GM19397 (cell line): ENCODE measurements at regions not wholly inside any gene's neighbourhood (a gene's known extent, or its start where the extent isn't known, plus 50 kb on each side); places are given as distances from the start of the nearest gene placed in this dataset.

ENCODE experiments used
- ATAC-seq: cut with Tn5 transposase; IDR thresholded peaks from one replicate; pipeline ENCODE4 v1.9.1; 2021; ENCODE audit warnings: mild to moderate bottlenecking, moderate library complexity; ENCODE audit not compliant: unreplicated experiment

DNA sequence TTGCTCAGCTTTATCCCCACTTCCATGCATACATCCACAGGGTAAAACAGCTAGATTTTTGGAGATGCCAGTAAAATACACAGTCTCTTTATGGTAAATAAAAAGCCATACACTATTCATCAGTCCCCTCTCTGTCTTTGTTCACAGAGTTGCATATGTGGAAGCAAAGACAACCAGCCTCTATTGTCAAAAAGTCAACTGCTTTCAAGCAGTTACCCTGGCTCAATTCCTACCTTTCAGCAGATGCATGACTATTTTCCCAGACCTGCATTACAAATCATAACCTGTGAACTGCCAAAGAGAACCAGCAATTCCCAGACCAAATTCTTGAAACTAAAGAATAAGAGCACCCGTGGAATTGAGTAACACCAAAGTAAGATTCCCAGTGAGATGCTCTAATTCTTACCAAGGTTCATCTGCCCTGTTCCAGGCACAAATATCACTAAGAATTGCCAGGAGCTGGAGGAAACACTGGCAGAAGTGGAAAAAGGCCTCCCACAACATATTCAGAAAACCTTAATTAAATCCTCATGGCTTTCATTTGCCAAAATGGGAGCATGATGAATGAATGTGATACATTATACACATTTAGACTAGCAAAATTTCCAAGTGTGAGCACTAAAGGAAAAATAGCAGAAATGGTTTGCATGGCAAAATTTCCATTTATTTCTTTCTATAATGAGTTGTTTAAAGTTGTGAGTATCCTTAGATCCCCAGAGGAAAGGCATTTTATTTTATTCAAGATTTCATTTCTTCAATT is 391.2 kb upstream of the ADGRL3 start:
- no peak for ATAC-seq

DNA sequence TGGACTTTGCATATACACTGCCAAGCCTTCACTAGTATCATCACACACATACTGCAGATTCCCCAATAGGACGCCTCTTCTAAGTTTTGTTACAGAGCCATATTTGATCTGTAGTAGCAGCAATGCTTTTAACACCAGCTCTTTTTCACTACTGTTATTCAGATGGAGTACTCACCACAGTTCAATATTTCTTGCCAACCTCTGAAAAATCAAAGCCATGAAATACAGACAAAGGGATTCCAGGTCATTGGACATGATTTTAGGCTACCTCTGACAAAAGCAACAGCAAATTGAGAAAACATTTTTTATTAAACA is 390.7 kb upstream of the ADGRL3 start:
- no peak for ATAC-seq

DNA sequence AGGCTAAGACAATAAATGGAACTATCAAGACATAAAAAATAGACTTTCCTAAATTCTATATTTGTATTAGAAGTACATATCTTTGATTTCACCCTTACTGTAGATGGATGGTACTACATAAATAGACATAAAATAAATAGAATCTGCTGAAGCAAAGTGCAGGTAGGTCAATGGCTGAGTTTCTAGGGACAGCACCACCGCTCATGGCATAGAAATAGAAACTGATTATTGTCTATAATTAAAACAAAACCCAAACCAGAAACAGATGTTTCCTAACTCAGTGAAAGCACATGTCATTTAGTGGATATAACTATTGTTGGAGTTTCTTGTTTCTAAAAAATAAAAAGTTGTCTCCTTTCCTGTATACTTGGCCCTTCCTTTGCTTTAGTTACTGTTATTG is 387.3 kb upstream of the ADGRL3 start:
- ATAC-seq, result no peak

DNA sequence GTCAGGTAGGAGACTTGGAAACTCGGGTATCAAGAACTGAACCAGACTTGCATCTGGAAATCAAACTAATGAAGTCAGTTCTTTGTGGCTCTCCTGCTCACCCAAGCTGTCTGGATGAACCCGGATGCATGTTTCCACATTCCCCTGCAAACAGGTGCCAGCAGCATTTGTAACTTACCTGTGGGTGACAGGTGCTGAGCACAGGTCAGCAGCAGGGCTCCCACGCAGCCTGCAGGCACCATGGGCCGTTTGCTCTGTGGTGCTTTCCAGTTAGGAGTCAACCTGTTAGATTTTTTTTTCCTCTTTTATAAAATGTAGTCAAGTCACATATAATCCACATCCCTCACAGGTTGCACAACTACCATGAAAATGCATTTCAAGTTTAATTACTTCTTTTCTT is 385.6 kb upstream of the ADGRL3 start:
- no peak for ATAC-seq

DNA sequence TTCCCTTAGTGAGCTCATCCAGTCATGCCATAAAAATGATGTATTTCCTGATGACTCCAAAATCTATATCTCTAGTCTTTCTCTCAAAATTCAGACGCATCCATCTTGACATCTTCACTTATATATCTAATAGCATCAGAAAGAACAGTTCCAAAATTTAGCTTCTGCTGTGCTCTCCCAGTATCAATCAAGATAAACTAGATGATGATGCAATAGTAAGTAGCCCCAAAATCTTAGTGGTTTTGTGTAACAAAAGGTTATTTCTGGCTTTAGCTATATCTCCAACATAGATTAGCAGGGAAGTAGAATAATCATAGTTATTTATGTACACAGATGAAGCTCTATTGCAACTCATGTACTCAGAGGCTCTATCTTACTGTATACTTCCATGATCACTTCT is 382.5 kb upstream of the ADGRL3 start:
- ATAC-seq, result no peak

DNA sequence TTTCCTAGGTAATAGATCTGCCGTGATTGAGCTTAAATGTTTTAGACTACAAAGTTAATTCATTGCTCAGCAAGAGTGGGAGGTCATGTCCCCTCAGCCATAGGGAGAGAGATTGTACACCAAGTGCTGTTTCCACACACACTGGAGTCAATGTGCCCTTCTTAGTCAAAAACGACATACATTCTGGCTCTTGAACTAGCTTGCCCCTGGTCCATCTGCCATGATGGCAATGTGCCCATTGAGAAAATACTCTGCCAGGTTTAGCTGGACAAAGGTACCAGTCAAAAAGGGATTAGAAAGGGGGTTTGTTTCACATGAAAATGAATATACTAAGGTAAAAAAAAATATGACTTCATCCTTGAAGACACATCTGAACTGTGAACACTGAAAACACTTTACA is 377.1 kb upstream of the ADGRL3 start:
- ATAC-seq, result no peak

DNA sequence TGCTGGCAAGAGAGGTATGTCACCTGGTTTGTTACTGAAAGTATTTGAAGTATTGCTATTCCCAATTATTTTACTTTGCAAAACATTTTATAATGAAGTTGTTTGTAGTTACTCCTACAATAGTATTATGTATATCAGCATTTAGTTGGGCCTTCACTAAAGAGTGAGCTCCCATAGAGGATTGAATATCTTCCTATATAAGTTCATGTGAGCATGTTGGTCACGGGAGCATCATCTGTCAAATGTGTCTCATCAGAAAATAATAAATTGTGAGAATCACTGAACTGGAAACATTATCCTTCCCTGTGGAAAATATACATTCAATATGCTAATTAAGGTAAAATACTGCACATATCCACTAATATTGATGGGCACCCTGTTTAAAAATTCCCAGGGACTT is 360.1 kb upstream of the ADGRL3 start:
- ATAC-seq, result no peak

DNA sequence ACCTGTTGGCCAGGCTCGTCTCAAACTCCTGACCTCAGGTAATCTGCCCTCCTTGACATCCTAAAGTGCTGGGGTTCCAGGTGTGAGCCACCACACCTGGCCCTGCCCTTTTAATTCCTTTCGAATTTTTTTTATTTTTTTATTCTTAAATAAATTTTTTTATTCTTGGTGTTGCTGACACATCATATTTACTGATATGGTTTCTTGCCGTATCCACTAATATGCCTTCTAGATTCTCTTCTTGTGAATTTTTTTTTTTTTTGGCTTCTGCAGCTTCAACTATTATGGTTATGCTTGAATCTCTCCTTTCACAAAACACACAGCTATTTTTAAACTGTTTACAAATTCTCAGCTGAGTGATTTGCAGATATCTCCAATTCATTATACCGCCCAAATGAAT is 353.4 kb upstream of the ADGRL3 start:
- no peak for ATAC-seq

DNA sequence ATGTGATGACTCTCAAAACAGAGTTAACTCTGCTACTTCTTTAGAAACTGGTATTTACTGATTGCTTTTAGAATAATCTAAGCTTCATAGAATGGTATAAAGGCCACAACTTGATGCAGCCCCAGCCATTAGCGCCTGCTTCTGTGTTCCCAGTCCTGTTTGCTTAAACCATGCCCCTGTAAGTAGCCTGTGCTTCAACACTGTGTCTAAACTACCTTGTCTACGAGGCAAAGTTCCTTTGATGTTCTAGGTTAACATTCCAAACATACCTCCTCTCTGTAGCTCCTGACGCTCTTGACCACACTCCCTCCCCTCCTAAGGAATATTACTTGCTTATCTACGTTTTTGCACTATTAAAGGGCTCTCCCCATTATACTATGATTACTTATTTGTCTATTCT is 352.5 kb upstream of the ADGRL3 start:
- ATAC-seq, result no peak

DNA sequence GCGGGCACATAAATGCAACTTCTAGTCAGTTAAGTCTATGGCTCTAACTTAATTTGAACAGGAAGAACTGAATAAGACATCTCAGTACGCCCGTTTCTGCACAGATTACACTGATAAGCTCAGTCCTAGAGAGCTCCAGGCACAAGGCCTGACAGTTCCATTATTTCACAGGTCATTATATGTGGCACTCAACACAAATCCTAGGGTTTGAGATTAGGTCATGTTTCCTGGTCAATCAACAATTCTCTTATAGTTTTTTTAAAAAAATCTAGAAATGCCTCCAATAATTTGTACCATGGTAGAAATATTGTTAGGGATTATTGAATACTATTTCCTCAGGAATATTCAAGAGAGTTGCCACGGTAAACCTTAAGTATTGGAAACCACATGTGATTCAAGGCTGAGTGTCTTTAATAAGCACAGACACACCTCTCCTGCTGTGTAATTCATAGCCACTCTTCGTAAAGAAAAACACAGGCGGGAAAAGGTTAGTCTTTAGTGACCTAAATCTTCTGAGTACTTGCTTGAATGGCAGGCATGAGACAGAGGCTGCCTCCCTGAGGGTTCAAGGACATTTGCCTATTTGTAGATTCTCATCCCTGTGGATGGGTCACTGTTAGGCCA is 342.9 kb upstream of the ADGRL3 start:
- no peak for ATAC-seq

DNA sequence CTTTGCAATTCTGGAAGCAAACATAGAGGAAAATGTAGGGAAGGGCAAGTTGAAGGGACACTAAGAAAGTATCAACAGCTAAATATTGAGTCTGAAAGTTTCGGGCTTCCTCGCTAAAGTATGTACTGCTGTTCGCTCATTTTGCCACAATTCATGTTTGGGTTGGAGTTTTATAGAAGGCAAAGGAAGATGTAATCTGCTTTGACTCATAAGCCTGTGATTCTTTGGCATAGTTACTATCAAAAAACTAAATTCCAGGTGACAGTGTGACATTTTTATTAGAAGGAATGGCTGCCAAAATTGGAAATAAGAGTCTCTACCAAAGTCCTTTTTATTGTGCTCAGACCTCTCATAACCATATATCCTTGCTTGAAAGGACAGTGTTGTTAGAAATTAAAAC is 336.7 kb upstream of the ADGRL3 start:
- no peak for ATAC-seq

DNA sequence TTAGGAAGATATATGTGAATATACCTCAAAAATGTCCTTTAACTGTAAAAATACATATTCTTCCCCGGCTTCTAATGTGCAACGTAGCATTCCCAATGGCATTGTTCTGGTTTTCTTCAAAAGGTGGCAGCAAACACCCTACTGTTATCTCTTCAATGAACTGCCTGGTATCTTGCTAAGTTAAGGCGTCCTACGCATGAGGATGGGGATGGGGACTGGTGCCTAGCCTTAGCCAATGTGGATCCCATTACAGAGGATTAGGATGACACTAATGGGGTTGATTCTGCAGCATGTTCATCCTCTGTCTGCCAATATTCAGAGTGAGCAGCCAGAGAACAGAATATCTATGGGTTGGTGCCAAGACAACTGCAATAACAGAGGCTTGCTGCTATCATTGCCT is 334.9 kb upstream of the ADGRL3 start:
- no peak for ATAC-seq

DNA sequence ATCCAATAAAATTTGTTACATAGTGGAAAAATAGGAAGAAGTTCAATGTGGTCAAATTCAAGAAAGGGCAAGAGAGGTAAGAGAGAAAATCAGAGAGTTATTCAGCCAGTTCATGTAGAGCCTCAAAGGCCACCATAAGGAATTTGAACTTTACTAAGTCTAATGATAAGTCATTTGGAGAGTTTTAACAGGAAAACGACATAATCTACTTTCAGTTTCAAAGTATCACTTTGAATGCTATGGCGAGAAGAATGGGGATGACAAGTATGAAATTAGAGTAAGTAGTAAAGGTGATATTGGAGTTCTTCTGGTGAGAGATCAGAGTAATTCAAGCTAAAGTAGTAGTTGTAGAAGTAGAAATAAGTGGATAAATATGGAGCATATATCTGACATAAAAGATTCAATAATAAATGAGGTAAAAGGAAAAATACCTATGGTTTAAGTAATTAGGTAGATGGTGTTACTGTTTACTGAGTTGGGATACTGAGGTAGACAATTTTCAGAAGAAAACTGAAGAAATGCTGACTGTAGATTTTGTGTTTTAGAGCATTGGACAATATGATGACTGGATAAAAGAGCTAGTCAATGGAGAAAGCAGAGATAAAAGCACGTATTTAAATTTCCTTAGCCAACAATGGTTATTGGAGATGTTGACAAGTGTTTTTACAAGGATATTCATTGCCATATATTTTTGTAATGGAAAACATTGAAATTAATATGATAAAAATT is 331.7 kb upstream of the ADGRL3 start:
- ATAC-seq, result no peak

DNA sequence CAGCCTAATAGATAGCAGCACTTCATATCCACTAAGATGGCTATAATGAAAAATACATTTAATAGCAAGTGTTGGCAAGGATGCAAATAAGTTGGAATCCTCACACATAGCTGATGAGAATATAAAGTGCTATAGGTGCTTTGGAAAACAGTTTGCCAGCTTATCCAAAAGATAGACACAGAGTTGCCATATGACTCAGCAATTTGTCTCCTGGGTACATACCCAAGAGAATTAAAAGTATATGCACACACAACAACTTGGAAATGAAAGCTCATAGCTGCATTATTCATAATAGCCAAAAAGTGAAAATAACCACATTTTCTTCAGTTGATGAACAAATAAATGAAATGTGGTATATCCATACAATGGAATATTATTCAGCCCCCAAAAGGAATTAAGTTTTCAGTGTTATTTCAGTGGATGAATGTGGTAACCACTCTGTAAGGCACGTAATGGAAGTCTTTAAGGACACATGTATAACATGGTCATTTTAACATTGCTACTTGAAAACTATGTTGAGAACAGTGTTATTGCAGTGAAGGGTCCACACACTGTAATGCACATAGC is 320.9 kb upstream of the ADGRL3 start:
- ATAC-seq, result no peak

DNA sequence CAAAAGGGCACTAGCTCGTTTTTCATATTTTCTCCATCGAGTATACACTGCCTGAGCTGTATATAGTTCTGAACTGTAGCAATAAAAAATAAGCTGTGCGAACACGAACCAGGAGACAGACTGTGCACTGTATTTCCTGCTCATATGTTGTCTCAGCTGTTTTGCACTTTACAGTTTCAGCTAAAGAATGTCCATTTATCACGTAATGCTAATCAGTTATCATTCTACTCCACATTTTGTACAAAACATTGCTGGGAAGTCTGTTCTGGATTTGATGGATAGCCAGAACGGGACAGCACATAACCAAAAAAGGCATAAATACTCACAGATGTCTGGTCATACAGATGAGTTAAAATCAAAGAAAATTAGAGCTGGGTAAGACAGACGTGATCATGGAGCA is 315.5 kb upstream of the ADGRL3 start:
- no peak for ATAC-seq

DNA sequence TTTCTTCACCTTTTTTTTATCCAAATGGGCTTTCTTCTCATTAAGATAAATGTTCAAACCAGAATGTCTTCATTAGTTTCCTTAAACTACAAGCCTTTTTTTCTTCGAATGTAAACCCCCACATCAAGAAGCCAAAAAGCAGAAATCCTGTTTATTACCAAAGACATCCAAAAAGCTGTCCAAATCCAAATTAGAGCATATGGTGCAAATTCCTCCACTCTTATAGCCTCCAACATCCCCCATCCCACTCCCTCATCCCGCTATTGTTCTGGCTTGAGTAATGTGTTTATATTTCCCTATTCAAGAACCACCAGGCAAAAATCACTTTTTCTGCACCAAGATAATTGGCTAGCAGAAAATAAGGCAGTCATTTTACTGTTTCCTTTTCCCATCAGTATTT is 315.1 kb upstream of the ADGRL3 start:
- no peak for ATAC-seq

DNA sequence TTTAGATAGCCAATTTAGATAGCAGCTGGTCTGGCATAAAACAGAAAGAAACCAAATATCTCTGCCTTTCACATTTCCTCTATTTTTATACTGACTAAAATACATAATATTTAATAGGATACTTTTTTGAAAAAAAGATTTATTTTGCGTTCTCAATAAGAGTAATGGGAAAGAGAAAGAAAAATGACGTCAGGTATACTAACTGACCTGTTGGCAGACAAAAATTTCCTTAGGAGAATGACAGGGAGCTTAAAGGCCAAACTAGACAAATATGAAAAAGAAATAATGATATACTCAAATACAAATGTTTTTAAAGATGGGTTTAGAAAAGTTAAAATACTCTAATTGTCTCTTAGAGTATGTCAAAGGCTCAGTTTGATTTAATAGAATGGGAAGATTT is 309.4 kb upstream of the ADGRL3 start:
- ATAC-seq, result no peak

DNA sequence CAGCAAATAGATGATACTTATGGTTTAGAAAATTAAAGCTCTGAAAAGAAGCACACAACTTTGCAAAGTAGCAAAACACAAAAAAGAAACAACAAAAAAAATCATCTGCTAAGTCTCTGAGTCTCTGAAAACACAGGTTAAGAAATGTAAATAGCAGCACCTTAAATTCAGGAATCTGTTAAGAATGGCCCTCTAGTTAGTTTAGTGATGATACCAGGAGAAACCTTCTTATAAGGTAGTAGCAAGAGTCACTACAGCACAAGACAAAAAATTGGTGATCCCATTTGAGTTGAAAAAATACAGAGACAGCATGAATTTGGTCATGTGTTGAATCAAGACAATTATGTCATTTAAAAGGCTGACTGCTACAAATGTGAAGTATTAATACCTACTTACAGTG is 308.2 kb upstream of the ADGRL3 start:
- ATAC-seq, result no peak

DNA sequence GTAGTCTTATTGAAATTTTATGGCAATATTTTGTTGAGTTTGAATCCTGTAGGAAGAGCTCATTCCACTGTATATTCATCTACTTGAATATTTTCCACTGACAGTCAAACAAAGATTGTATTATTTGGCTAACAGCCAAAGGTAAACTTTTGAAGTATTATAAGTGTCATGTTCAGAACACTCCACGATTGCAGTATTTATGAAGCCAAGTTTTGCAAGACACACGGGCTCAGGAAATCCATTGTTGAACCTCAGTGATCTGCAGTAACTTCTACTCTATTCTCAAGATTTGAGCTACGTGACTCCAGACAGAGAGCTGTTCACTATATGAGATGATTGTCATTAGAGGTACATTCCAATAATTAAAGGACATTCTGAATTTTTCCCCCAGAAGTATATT is 302.7 kb upstream of the ADGRL3 start:
- no peak for ATAC-seq

DNA sequence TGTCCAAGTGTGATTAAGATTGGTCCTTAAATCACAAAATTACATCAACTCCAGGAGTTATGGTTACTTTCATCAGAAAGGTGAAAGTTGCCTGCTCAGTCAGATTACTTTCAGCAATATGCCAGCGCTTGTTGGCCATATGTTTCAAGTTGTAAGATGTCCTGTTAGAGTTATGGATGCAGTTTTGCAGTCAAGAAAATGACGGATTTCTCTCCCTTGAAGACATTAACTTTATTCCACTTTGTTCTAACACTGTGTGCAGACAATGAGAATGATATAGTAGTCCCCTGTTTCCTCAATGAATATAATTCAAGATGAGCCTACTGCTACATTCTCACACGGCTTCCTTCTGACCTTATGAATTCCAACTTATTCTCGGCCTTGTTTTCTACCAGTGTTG is 295.0 kb upstream of the ADGRL3 start:
- ATAC-seq, result no peak

DNA sequence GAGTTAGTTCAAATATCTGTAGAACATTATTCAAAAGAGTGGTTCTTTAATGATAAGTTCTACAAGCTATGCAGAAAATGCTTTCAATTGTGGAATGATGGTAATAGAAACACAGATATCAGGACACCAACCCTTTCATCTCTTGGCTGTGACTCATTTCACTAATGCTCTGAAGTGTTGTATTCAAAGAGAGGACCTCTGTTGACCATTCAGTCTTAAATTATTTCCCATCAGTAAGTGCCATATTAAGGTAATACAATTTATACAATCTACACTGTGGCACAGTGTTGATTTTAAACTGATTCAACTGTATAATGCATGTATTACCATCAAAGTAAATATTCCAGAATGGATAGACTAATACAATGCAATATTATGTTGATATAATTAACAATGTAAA is 289.0 kb upstream of the ADGRL3 start:
- no peak for ATAC-seq

DNA sequence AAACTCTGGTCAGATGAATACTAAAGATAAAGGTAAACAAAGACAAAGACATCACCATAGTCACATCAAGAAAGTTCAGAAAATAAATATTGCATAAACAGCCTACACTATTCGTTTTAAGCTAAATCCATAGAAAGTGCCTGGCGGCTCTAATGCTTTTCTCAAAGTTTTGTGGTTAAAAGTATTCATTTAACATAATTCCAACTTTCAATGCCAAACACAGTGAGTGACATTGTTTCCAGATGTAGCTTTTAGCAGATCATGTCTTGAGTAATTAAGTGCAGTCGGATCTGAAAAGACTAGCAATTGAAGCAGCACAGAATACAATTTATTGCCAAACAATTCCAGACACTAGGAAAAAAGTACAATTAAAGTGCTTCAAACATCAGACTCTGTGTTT is 287.1 kb upstream of the ADGRL3 start:
- no peak for ATAC-seq
